NCI-H146 treated with DMSO at 0.1 percent for 48 hours (cell line): ENCODE measurements at regions not wholly inside any gene's neighbourhood (a gene's known extent, or its start where the extent isn't known, plus 50 kb on each side); places are given as distances from the start of the nearest gene placed in this dataset.

ENCODE experiments used
- DNase-seq: peaks from one replicate; lab custom pipeline; 2025; ENCODE audit not compliant: unreplicated experiment; lab: John Stamatoyannopoulos, UW

- no peak for DNase-seq
Measured at GRCh38 chr9:129333617-129334104, 155.6 kb upstream of the IER5L start.

- DNase-seq, result no peak
Measured at GRCh38 chr9:129332581-129332980, 154.5 kb upstream of the IER5L start.

GRCh38 chr9:129331772-129332500, 153.9 kb upstream of the IER5L start:
- DNase-seq, result no peak

GRCh38 chr9:129331493-129331765, 153.4 kb upstream of the IER5L start:
- DNase-seq, result no peak

- DNase-seq, result no peak
Measured at GRCh38 chr9:129330711-129331492, 152.8 kb upstream of the IER5L start.

- no peak for DNase-seq
Measured at GRCh38 chr9:129328355-129329042, 150.4 kb upstream of the IER5L start.

GRCh38 chr9:129327552-129328328, 149.7 kb upstream of the IER5L start:
- no peak for DNase-seq

GRCh38 chr9:129326061-129327005, 148.3 kb upstream of the IER5L start:
- DNase-seq, result no peak

GRCh38 chr9:129324808-129325502, 146.9 kb upstream of the IER5L start:
- DNase-seq, result no peak

- DNase-seq, result no peak
Measured at GRCh38 chr9:129323999-129324553, 146.0 kb upstream of the IER5L start.

GRCh38 chr9:129323376-129323998, 145.4 kb upstream of the IER5L start:
- no peak for DNase-seq

- no peak for DNase-seq
Measured at GRCh38 chr9:129322641-129323375, 144.7 kb upstream of the IER5L start.

- no peak for DNase-seq
Measured at GRCh38 chr9:129322022-129322621, 144.1 kb upstream of the IER5L start.

- DNase-seq, result no peak
Measured at GRCh38 chr9:129321286-129322021, 143.4 kb upstream of the IER5L start.

- no peak for DNase-seq
Measured at GRCh38 chr9:129320575-129321285, 142.7 kb upstream of the IER5L start.

- no peak for DNase-seq
Measured at GRCh38 chr9:129319938-129320481, 141.9 kb upstream of the IER5L start.
